Loucy (cell line): ENCODE measurements at regions not wholly inside any gene's neighbourhood (a gene's known extent, or its start where the extent isn't known, plus 50 kb on each side); places are given as distances from the start of the nearest gene placed in this dataset.
A peak's percentile ranks its signal among the peaks of the same experiment; 100 is the strongest.

Source experiments
- EZH2phosphoT487 ChIP-seq: fragments of 200-600 bp; IDR thresholded peaks from 2 replicates; pipeline ENCODE4 v1.6.1; 2018; ENCODE audit warnings: antibody characterized with exemption, mild to moderate bottlenecking, moderate library complexity, borderline replicate concordance
- TF ChIP-seq, protein P1 (sequence below): fragments of 200-600 bp; sonication (generic); conservative IDR thresholded peaks from 2 replicates; pipeline ENCODE4 v1.5.1; 2014; ENCODE audit warnings: mild to moderate bottlenecking, antibody characterized with exemption, low read length

DNA sequence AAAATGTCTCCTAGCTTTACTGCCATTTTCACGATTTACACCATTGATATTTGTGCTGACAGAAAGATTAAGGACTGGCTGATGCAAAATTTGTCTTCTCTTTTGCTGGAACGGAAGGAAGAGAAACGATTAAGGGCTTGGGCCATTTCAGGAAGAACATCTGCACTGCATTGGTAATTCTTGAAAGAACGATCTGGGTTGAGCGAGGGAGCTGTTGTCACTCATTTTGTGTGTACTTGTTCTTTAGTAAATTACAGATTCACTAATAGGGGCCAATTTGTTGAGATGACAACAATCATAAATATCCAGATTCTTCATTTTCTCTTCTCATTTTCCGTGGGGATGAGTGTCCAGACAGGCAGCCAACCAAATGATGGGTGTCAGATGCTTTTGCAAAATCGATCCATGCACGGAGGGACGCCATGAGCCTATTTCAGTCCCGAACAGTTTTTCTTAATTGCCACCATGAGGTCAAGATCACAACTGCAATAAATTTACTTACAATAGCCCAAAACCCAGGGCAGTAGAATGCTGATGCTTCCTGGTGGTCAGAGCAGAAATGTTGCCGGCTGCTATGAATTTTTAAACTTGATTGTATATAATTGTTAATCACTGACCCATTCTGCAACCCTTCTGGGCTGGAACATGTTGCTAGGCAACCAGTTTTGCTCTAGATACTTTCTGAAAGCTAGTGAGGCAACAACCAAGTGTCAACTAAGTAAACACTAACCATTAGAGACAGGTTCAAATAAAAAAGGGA, 132.4 kb upstream of the TIAM1 start:
- TF ChIP-seq, protein P1, sequence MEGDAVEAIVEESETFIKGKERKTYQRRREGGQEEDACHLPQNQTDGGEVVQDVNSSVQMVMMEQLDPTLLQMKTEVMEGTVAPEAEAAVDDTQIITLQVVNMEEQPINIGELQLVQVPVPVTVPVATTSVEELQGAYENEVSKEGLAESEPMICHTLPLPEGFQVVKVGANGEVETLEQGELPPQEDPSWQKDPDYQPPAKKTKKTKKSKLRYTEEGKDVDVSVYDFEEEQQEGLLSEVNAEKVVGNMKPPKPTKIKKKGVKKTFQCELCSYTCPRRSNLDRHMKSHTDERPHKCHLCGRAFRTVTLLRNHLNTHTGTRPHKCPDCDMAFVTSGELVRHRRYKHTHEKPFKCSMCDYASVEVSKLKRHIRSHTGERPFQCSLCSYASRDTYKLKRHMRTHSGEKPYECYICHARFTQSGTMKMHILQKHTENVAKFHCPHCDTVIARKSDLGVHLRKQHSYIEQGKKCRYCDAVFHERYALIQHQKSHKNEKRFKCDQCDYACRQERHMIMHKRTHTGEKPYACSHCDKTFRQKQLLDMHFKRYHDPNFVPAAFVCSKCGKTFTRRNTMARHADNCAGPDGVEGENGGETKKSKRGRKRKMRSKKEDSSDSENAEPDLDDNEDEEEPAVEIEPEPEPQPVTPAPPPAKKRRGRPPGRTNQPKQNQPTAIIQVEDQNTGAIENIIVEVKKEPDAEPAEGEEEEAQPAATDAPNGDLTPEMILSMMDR = peak; percentile 44
- no peak for TF ChIP-seq EZH2phosphoT487
